SJSA1 (cell line): ENCODE measurements at regions not wholly inside any gene's neighbourhood (a gene's known extent, or its start where the extent isn't known, plus 50 kb on each side); places are given as distances from the start of the nearest gene placed in this dataset.
"Not testable (repeated sequence)": the region's sequence is repeated elsewhere in the genome, so short reads cannot be mapped to it uniquely, and the experiment has no call there.

Experiments
- DNase-seq, 2 experiments: peaks; one replicate each; pipeline ENCODE4 v3.0.0-alpha.2; 2015 to 2020; ENCODE audit warnings: low spot score in 2 of 2, low read depth in 1 of 2
- H3K27ac ChIP-seq: fragments of 250-450 bp; sonication (Bioruptor Pico); 2 replicates; pipeline ENCODE4 v1.5.1; 2020; ENCODE audit warnings: mild to moderate bottlenecking, moderate library complexity
- H3K27me3 ChIP-seq: fragments of 250-450 bp; sonication (Bioruptor Pico); replicated peaks from 2 replicates; pipeline ENCODE4 v1.5.1; 2020; ENCODE audit warnings: mild to moderate bottlenecking, moderate library complexity
- H3K36me3 ChIP-seq: fragments of 250-450 bp; sonication (Bioruptor Pico); 2 replicates; pipeline ENCODE4 v1.5.1; 2020; ENCODE audit warnings: mild to moderate bottlenecking
- H3K4me1 ChIP-seq: fragments of 250-450 bp; sonication (Bioruptor Pico); replicated peaks from 2 replicates; pipeline ENCODE4 v1.6.1; 2021; ENCODE audit warnings: mild to moderate bottlenecking
- H3K4me3 ChIP-seq: fragments of 250-450 bp; sonication (Bioruptor Pico); 2 replicates; pipeline ENCODE4 v1.5.1; 2020; ENCODE audit warnings: mild to moderate bottlenecking
- H3K9me3 ChIP-seq: fragments of 250-450 bp; sonication (Bioruptor Pico); replicated peaks from 2 replicates; pipeline ENCODE4 v1.5.1; 2020; ENCODE audit warnings: mild to moderate bottlenecking

DNA sequence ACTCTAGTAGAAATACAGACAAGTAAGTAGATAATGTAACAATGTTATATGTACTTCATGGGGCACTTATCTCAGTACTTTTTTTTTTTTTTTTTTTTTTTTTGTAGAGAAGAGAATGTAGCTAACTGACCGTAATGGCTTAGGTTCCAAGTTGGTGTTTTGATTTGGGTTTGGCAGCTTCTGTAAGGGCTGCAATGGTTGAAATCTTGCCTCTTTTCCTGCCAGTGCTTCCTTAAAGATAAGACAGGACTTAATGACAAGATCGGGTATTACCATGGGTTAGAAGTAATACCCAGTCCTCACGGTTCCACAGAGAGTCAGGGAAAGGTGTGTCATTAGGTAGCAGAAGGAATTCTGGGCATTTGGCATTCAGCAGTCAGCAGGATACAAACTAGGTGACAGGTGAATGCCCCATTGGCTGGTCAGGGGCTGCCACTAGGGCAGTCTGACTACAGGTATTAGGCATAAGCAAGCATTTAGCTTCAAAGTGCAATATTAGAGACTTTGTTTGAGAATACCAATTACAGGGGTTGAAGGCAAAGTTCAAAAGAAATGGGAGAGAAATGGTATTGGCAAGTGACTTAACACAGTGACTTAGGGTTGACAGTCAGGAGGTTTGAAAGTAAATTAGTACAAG lies 189.4 kb upstream of the RND3 start:
- Histone ChIP-seq H3K9me3 (no peaks in the 10 kb centered on the region), H3K27ac (no peak overlapping the region), H3K4me1 (no peaks in the 10 kb centered on the region), H3K27me3 (no peaks in the 10 kb centered on the region), H3K36me3 (no peaks in the 10 kb centered on the region), H3K4me3 (no peak overlapping the region)
- no peak for DNase-seq

DNA sequence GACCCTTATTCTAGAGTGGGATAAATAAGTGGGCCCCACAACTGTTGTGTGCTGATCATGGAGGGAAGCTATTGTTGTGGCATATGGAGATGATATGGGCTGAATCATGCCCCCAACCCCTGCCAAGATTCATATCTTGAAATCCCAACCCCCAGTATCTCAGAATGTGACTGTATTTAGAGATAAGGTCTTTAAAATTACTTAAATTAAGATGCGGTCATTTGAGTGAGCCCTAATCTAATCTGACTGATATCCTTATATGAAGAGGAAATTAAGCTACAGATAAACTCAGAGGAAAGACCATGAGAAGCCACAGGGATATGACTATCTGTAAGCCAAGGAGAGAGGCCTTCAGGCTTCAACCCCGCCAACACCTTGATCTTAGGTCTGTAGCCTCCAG lies 188.3 kb upstream of the RND3 start:
- Histone ChIP-seq H3K9me3 (no peaks in the 10 kb centered on the region), H3K27ac (no peak overlapping the region), H3K4me3 (no peak overlapping the region), H3K27me3 (no peaks in the 10 kb centered on the region), H3K36me3 (no peaks in the 10 kb centered on the region), H3K4me1 (no peaks in the 10 kb centered on the region)
- no peak for DNase-seq

DNA sequence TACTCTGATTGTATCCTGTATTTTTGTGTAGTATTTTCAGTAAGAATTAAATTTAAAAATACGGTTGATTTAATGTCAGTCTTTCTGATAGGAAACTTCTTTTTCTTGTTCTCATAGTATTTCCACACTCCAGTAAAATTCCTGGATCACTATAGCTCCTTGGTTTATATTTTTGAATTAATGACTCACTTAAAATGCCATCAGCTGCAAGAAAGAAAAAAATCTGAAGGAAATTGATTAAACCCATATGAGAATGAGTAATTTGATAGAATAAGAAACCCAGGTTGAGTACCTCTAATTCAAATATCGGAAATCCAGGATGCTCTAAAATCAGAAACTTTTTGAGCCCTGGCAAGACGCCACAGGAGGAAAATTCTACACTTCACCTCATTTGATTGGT lies 186.8 kb upstream of the RND3 start:
- no peaks in the 10 kb centered on the region for H3K4me1 ChIP-seq
- no peaks in the 10 kb centered on the region for H3K36me3 ChIP-seq
- no peak overlapping the region for H3K27ac ChIP-seq
- DNase-seq: no peak
- H3K9me3 ChIP-seq: no peaks in the 10 kb centered on the region
- H3K27me3 ChIP-seq: no peaks in the 10 kb centered on the region
- H3K4me3 ChIP-seq: no peak overlapping the region

DNA sequence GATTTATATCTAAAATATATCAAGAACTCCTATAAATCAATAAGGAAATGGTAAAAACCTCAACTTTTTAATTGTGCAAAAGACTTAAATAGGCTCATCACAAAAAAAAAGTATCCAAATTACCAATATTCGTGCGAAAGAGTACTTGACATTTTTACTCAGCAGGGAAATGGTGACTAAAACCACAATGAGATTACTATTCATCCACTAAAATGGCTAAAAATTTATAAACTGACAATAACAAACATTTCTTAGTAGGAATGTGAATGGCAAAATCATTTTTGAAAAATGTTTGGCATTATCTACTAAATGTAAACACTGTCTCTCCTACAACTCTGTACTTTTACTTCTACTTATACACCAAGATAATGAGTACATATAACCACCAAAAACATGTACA lies 184.8 kb upstream of the RND3 start:
- DNase-seq: peak in 1 of 2 experiments; percentile 16
- H3K27me3 ChIP-seq: no peaks in the 10 kb centered on the region
- H3K4me1 ChIP-seq: no peaks in the 10 kb centered on the region
- H3K36me3 ChIP-seq: no peaks in the 10 kb centered on the region
- no peak overlapping the region for H3K4me3 ChIP-seq
- H3K9me3 ChIP-seq: no peaks in the 10 kb centered on the region
- H3K27ac ChIP-seq: peak overlapping the region; percentile 36

DNA sequence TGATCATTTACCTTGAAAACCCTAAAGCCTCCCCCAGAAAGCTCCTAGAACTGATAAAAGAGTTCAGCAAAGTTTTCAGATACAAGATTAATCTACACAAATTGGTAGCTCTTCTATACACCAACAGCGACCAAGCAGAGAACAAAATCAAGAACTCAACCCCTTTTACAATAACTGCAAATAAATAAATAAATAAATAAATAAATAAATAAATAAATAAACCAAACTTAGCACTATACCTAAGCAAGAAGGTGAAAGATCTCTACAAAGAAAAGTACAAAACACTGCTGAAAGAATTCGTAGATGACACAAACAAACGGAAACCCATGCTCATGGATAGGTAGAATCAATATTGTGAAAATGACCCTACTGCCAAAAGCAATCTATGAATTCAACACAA lies 182.0 kb upstream of the RND3 start:
- no peaks in the 10 kb centered on the region for H3K27me3 ChIP-seq
- DNase-seq: no peak
- no peaks in the 10 kb centered on the region for H3K4me1 ChIP-seq
- H3K4me3 ChIP-seq: no peak overlapping the region
- H3K9me3 ChIP-seq: no peaks in the 10 kb centered on the region
- no peak overlapping the region for H3K27ac ChIP-seq
- no peaks in the 10 kb centered on the region for H3K36me3 ChIP-seq

DNA sequence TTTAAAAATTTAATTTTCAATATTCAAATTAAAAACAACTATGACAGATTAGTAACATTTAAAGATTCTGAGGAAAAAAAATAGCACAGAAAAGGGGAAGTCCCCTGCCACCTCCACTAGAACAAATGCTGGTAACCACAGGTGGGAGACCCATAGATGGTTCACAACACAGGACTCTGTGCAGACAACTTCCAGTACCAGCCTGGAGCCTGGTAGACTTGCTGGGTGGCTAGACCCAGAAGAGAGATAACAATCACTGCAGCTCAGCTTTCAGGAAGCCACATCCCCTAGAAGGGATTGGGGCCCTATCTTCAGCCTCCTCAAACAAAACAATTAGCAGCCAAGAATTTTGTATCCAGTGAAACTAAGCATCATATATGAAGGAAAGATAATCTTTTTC lies 179.6 kb upstream of the RND3 start:
- not testable (repeated sequence) for DNase-seq

DNA sequence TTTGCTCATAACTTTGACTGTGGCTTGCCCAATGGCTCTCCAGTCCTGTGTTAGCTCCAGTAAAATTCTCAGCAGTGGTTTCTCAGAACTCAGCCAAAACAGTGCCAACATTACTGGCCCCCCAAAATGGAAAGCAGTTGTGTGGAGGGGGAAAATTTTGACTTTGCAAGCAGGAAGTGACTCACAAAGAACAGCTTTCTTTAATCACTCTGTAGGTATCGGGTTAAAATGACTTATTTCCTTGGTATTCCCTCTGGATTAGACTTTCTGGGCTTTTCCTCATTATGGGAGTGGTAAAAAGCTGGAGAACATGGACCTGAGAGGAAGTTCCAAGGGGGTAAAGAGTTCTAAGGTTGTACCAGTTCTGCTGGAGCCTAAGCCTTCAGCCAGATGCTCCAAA lies 175.7 kb upstream of the RND3 start:
- DNase-seq: no peak
- peaks cover 11% of the 10 kb centered on the region for H3K4me1 ChIP-seq

More for the DNA sequence above, 179.6 kb upstream of the RND3 start:
- H3K4me3 ChIP-seq, H3K9me3 ChIP-seq, H3K27me3 ChIP-seq, H3K27ac ChIP-seq, H3K36me3 ChIP-seq: not testable (repeated sequence)
- H3K4me1 ChIP-seq: peaks cover 11% of the 10 kb centered on the region

DNA sequence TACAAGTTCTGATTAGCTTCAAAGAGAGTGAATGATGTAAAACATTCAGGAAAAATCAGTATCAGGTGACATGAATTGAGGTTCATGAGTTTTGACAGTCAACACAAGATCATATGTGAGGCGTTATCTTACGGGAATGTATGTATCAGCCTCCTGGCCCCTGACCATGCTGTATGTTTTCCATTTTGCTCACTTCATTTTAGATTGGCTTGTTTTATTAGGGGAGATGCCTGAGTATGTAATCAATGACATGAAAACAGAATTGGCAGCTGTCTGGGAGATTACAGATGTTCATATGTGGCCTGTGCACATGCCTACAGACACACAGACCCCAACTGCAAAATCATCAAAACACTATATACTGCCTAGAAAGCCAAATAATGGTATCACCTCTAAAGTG lies 168.5 kb upstream of the RND3 start:
- Histone ChIP-seq H3K9me3 (peaks cover 5% of the 10 kb centered on the region; the same call in 1 of the 2 replicates), H3K27me3 (no peaks in the 10 kb centered on the region), H3K27ac (no peak overlapping the region), H3K4me3 (no peak overlapping the region), H3K4me1 (no peaks in the 10 kb centered on the region), H3K36me3 (no peaks in the 10 kb centered on the region)
- no peak for DNase-seq

More for the DNA sequence above, 175.7 kb upstream of the RND3 start:
- Histone ChIP-seq H3K27ac (peak overlapping the region; percentile 45), H3K4me3 (no peak overlapping the region), H3K36me3 (no peaks in the 10 kb centered on the region), H3K27me3 (no peaks in the 10 kb centered on the region), H3K9me3 (no peaks in the 10 kb centered on the region; the same call in 1 of the 2 replicates)

DNA sequence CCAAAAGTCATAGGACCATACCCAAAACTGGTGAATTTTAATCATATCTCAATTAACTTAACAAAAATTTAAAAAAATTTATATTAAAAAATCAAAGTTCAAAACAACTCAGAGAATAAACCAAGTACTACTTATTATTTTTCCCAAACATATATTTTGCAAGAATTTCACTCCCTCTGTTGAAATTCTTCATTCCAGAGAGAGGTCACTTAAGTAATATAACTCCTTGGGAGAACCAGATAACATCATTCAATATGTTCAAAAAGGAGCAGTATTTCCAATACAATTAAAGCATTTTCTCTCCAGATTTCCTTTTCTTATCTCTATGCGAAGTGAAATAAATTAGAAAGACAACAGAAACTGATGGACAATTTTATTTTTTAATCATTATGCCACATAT lies 165.9 kb upstream of the RND3 start:
- no peak for DNase-seq
- H3K4me1 ChIP-seq: peaks cover 3% of the 10 kb centered on the region
- no peak overlapping the region for H3K27ac ChIP-seq
- H3K27me3 ChIP-seq: no peaks in the 10 kb centered on the region
- H3K4me3 ChIP-seq: no peak overlapping the region
- H3K9me3 ChIP-seq: peaks cover 5% of the 10 kb centered on the region; the same call in 1 of the 2 replicates
- no peaks in the 10 kb centered on the region for H3K36me3 ChIP-seq

DNA sequence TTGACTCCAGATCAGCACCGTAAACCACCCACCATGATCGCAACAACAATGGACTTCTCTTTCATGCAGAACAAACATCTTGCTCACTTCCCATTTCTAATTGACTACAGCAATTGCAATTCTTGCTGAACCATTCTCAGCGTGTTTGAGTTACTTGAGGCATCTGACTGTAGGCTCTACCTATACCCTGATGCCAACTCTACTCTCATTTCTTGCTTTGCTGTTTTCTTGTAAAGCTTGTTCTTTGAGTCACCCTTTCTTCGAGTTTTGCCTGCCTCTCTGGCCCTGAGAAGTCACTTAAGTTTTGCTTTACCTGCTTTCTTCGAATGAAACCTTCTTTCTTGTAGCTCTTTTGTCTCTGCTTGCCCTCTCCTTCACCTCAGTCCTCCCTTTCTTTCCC lies 160.5 kb upstream of the RND3 start:
- Histone ChIP-seq H3K27me3 (no peaks in the 10 kb centered on the region), H3K4me1 (peaks cover 23% of the 10 kb centered on the region), H3K27ac (peak overlapping the region; percentile 42), H3K4me3 (no peak overlapping the region), H3K9me3 (no peaks in the 10 kb centered on the region), H3K36me3 (no peaks in the 10 kb centered on the region)
- peak; percentile 41 to 43 for DNase-seq

DNA sequence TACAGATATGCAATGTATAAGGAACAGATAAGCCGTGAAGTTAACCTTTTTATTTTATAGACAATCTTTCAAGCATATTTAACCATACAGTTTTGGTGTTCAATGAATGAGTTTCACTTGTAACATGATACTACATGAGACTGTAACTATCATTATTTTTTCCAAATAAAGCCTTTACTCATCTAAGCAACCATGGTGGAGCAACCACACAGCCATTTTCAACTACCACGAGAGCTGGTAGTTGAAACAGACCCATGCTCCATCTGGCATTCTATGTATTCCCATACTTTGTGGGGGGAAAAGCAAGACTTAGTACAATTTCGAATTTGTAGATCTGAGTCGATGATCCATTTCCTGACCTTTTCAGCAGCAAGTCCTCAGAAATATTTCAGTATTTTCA lies 159.3 kb upstream of the RND3 start:
- Histone ChIP-seq H3K4me1 (peaks cover 23% of the 10 kb centered on the region), H3K27me3 (no peaks in the 10 kb centered on the region), H3K4me3 (no peak overlapping the region), H3K9me3 (no peaks in the 10 kb centered on the region), H3K36me3 (no peaks in the 10 kb centered on the region), H3K27ac (no peak overlapping the region)
- DNase-seq: no peak

DNA sequence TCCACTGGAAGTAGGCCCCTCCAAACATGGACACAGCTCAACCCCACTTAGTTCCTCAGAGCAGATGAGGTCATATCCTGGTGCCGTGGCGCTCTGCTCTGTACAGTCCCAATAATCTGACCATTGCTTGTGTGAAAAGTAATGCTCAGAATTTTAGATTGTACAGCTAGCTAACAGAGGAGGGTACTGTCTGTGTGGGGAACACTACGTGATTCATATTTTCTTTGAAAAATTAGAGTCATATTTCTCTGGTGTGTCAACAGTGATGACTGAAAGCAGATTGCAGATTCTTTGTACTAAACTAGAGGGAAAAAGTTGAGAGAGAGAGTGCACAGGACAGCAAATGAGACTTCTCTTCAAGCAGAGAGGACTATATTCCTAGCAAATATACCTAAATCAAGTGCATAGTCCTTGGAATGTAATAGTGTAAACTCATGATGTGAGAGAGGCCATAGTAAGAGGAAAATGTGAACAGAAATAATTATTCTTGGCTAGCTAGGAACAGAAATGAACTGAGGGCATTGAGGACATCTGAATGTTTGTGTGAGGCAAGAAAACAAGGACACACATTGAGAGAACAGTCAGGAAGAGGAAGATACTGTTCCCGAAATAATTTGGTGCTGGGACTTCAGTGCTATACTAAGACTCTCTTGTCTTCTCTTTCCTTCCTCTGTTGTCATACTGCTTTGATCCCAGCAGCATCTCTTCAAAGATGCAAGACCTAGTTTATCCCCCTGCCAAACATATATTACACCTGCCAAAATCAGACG lies 157.0 kb upstream of the RND3 start:
- Histone ChIP-seq H3K27ac (no peak overlapping the region; the same call in 1 of the 2 replicates), H3K9me3 (no peaks in the 10 kb centered on the region), H3K4me3 (no peak overlapping the region), H3K36me3 (no peaks in the 10 kb centered on the region), H3K27me3 (no peaks in the 10 kb centered on the region), H3K4me1 (peaks cover 31% of the 10 kb centered on the region)
- no peak for DNase-seq

DNA sequence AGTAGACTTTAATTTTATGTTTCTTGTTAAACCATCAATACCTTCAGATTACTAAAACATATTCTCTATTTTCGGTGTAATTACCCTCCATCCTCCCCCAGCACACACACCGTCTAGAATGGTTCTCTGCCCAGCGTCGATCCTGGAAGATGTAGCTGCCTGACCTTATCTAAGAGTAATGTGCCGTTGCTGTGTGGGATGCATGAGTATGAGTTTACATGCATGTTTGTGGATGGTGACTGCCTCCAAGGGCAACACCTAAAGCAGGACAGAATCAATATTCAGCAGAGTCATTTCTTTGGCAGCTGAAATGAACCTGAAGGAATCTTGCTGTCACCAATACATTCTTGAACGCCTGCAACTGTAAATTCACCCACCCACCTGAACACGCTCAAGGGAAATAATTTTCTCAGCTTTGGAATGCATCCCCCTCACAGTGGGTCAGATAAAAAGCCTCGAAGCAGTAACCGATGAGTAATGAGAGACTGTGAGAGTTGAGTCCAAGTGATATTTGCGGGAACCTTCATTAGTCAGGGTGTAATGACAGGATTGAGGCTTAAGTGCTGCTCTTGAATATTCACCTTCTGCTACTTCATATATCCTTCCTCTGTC lies 155.8 kb upstream of the RND3 start:
- H3K9me3 ChIP-seq: no peaks in the 10 kb centered on the region
- H3K27me3 ChIP-seq: no peaks in the 10 kb centered on the region
- no peak overlapping the region for H3K27ac ChIP-seq
- peaks cover 32% of the 10 kb centered on the region for H3K4me1 ChIP-seq
- no peak overlapping the region for H3K4me3 ChIP-seq
- no peaks in the 10 kb centered on the region for H3K36me3 ChIP-seq
- no peak for DNase-seq

DNA sequence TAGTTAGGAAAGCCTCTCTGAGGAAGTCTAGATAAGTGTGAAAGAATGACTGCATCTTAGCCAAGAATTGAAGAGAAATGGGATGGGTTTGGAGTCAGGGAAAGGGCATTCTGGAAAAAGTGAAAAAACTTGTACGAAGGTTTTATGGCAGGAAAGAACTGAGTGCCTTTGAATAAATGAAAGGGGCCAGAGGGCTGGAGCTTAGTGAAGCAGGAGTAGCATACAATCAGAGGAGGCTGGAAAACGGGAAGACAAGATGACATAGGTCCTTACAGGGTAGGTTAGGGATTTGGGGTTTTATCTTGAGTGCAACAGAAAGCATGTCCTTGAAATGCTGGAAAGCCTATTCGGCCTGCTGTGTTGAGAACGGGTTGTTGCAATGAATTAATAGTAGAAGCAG lies 152.6 kb upstream of the RND3 start:
- Histone ChIP-seq H3K27me3 (no peaks in the 10 kb centered on the region), H3K4me3 (peak overlapping the region; percentile 14), H3K27ac (peak overlapping the region; percentile 38; the same call in 1 of the 2 replicates)

More for the DNA sequence above, 152.6 kb upstream of the RND3 start:
- DNase-seq: no peak
- Histone ChIP-seq H3K4me1 (peaks cover 22% of the 10 kb centered on the region), H3K36me3 (no peaks in the 10 kb centered on the region), H3K9me3 (no peaks in the 10 kb centered on the region)
